Activated CD4-positive, alpha-beta T cell treated with anti-CD3 and anti-CD28 coated beads, Interleukin-2, amount 10 ng/mL, durations not matched to agents 24 days and 14 days (primary cell): ENCODE measurements at regions not wholly inside any gene's neighbourhood (a gene's known extent, or its start where the extent isn't known, plus 50 kb on each side); places are given as distances from the start of the nearest gene placed in this dataset.
"Not testable (repeated sequence)": the region's sequence is repeated elsewhere in the genome, so short reads cannot be mapped to it uniquely, and the experiment has no call there.

Experiments
- DNase-seq: peaks from one replicate; pipeline ENCODE4 v3.0.0; 2022
- H3K27ac Mint-ChIP-seq: one replicate; pipeline ENCODE4 v1.8.0; 2022; ENCODE audit warnings: mild to moderate bottlenecking, mixed read lengths
- H3K27me3 Mint-ChIP-seq: one replicate; pipeline ENCODE4 v1.8.0; 2022; ENCODE audit warnings: mixed read lengths
- H3K36me3 Mint-ChIP-seq: one replicate; pipeline ENCODE4 v1.8.0; 2022; ENCODE audit warnings: low read depth, mild to moderate bottlenecking, mixed read lengths
- H3K4me1 Mint-ChIP-seq: one replicate; pipeline ENCODE4 v1.8.0; 2021; ENCODE audit warnings: mixed read lengths
- H3K4me3 Mint-ChIP-seq: one replicate; pipeline ENCODE4 v1.8.0; 2022; ENCODE audit warnings: mild to moderate bottlenecking, moderate library complexity, mixed read lengths
- H3K9me3 Mint-ChIP-seq: one replicate; pipeline ENCODE4 v1.8.0; 2021; ENCODE audit warnings: mixed read lengths
- intact Hi-C: fragments of 100-400 bp; cut with micrococcal nuclease; formaldehyde crosslinking; loops from one replicate; pipeline ENCODE4 v1.15.1; 2023

DNA sequence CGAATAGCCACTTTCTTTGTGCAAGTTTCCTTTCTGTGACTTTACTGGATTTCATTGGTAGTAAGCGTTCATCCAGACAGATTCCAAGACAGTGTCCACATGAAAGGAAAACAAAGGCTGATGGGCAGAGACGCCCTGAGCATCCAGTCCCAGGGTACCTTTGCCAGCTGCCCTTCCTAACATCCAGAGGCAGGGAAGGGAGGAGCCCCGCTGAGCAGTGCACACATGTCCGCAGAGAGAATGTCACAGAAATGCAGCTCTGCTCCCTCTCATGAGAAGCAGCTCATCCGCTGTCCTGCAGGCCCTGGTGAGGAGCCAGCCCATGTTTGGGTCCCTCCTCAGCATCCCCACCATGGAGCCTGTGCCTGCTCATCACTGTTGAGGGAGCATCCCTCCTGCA is 197.4 kb upstream of the POTEB2 start:
- DNase-seq, H3K27me3 Mint-ChIP-seq, H3K36me3 Mint-ChIP-seq, H3K4me3 Mint-ChIP-seq, H3K27ac Mint-ChIP-seq, H3K4me1 Mint-ChIP-seq, H3K9me3 Mint-ChIP-seq, intact Hi-C loops: not testable (repeated sequence)

GRCh38 chr15:21062619-21063163 is 196.6 kb upstream of the POTEB2 start:
- H3K36me3 Mint-ChIP-seq, H3K9me3 Mint-ChIP-seq, DNase-seq, H3K27ac Mint-ChIP-seq, H3K27me3 Mint-ChIP-seq, intact Hi-C loops, H3K4me1 Mint-ChIP-seq, H3K4me3 Mint-ChIP-seq: not testable (repeated sequence)

- H3K4me3 Mint-ChIP-seq, intact Hi-C loops, H3K9me3 Mint-ChIP-seq, DNase-seq, H3K36me3 Mint-ChIP-seq, H3K4me1 Mint-ChIP-seq, H3K27ac Mint-ChIP-seq, H3K27me3 Mint-ChIP-seq: not testable (repeated sequence)
Measured at GRCh38 chr15:21051866-21052265, 185.8 kb upstream of the POTEB2 start.

GRCh38 chr15:21031703-21032102 is 165.6 kb upstream of the POTEB2 start:
- H3K4me1 Mint-ChIP-seq, intact Hi-C loops, DNase-seq, H3K27ac Mint-ChIP-seq, H3K9me3 Mint-ChIP-seq, H3K36me3 Mint-ChIP-seq, H3K27me3 Mint-ChIP-seq, H3K4me3 Mint-ChIP-seq: not testable (repeated sequence)

- not testable (repeated sequence) for H3K27me3 Mint-ChIP-seq
Measured at GRCh38 chr15:21029001-21029400, 162.9 kb upstream of the POTEB2 start.

DNA sequence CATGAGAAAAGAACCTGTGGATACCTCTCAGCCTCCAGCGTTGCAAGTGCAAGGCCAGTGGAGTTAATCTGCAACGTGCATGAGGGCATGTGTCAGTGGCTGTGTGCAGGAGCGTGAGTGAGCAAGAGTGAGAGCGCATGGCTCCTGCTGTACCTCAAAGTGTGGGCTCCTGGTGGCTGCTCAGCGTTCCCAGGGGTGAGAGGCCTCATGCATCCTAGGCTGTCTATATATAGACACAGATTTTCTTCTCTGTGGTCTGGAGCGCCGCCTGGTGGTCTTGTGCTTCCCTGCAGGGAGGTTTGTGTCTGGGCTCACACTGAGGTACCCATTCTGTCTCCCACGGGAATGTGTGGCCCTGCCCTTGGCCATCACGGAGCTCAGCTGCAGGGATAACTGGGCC is 161.8 kb upstream of the POTEB2 start:
- H3K27ac Mint-ChIP-seq, H3K27me3 Mint-ChIP-seq, DNase-seq, H3K36me3 Mint-ChIP-seq, H3K4me1 Mint-ChIP-seq, intact Hi-C loops, H3K9me3 Mint-ChIP-seq, H3K4me3 Mint-ChIP-seq: not testable (repeated sequence)

More at GRCh38 chr15:21029001-21029400, 162.9 kb upstream of the POTEB2 start:
- DNase-seq, H3K9me3 Mint-ChIP-seq, H3K27ac Mint-ChIP-seq, intact Hi-C loops, H3K4me3 Mint-ChIP-seq, H3K4me1 Mint-ChIP-seq, H3K36me3 Mint-ChIP-seq: not testable (repeated sequence)

GRCh38 chr15:21026848-21027247 is 160.7 kb upstream of the POTEB2 start:
- intact Hi-C loops, H3K27me3 Mint-ChIP-seq, H3K27ac Mint-ChIP-seq, H3K9me3 Mint-ChIP-seq, DNase-seq, H3K36me3 Mint-ChIP-seq, H3K4me3 Mint-ChIP-seq, H3K4me1 Mint-ChIP-seq: not testable (repeated sequence)

DNA sequence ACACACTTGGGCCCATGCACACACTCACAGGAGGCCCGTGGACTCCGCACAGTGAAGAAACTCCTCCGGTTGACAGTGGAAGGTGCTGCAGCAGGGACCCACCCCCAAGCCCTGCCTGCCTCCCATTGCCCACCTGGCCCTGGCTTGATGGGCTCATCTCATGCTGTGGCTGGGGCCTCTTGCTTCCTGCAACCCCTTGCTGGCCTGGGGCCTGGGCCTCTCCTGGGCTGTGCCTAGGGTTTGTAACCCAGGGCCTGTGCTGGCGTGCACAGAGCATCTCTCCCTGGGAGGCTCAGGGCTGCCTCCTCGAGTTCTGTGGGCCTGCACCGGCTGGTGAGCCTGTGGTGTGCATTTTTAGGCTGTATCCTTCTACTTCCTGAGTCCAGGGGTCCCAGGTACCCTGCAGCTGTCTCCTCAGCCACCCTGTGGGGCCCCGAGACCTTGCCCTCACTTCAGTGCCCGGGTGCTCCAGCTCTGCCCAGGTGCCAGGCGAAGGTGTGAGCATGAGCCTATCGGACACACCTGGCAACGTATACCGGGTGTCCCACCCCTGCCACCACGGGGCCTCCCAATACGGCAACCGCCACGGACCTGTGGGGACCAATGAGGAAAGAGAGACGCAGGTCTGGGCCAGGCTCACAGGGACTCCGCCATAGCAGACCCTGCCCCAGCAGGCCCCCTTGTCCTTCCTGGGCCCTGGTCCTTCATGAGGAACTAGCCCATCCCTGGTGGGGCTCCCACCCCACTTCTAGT is 158.3 kb upstream of the POTEB2 start:
- H3K9me3 Mint-ChIP-seq, H3K36me3 Mint-ChIP-seq, DNase-seq, H3K27me3 Mint-ChIP-seq, H3K27ac Mint-ChIP-seq, H3K4me1 Mint-ChIP-seq, intact Hi-C loops, H3K4me3 Mint-ChIP-seq: not testable (repeated sequence)

GRCh38 chr15:21018176-21018575 is 152.1 kb upstream of the POTEB2 start:
- H3K27ac Mint-ChIP-seq, H3K27me3 Mint-ChIP-seq, intact Hi-C loops, H3K9me3 Mint-ChIP-seq, H3K4me1 Mint-ChIP-seq, DNase-seq, H3K36me3 Mint-ChIP-seq, H3K4me3 Mint-ChIP-seq: not testable (repeated sequence)

DNA sequence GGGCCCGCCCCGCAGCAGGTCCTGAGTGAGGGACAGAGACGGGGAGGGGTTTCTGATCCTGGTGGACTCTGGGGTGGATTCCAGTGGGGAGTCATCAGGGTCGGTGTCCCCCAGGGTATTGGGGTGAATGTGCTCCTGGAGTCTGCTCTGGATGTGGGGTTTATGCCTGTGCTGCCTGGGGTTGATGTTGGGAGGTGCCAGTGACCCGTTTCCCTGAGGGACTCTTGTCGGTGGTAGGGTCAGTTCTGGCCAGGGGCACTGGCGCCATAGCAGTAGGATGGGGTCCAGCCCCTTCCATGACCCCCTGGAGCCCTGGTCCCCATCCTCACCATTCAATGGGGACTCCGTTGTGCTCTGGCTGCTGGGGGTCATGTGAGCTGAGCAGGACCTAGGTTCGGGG is 151.2 kb upstream of the POTEB2 start:
- H3K4me1 Mint-ChIP-seq, H3K4me3 Mint-ChIP-seq, H3K27me3 Mint-ChIP-seq, intact Hi-C loops, H3K27ac Mint-ChIP-seq, DNase-seq, H3K36me3 Mint-ChIP-seq, H3K9me3 Mint-ChIP-seq: not testable (repeated sequence)

DNA sequence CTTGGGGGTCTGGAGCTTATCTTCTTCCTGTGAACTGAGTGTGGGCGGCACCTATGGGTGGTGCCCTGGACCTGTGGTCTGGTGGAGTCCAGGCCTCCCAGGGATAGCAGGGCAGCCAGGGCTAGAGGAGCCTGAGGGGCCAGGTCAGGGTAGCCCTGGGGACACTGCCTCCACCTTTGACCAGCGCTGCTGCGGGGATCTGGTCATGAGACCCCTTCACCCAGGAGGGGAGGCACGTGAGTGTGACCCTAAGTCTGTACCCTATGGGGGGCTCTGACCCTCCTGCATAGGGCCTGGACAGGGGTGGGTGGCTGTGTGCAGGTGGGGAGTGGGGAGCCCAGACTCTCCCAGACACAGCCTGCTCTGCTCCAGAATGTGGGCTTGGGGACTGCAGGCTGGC is 150.5 kb upstream of the POTEB2 start:
- H3K36me3 Mint-ChIP-seq, DNase-seq, H3K4me1 Mint-ChIP-seq, H3K4me3 Mint-ChIP-seq, H3K9me3 Mint-ChIP-seq, H3K27ac Mint-ChIP-seq, H3K27me3 Mint-ChIP-seq, intact Hi-C loops: not testable (repeated sequence)

- H3K4me1 Mint-ChIP-seq, intact Hi-C loops, H3K9me3 Mint-ChIP-seq, H3K36me3 Mint-ChIP-seq, DNase-seq, H3K27ac Mint-ChIP-seq, H3K27me3 Mint-ChIP-seq, H3K4me3 Mint-ChIP-seq: not testable (repeated sequence)
Measured at GRCh38 chr15:21015171-21015570, 149.1 kb upstream of the POTEB2 start.

GRCh38 chr15:21013308-21013707 is 147.2 kb upstream of the POTEB2 start:
- H3K27ac Mint-ChIP-seq, H3K9me3 Mint-ChIP-seq, DNase-seq, intact Hi-C loops, H3K4me3 Mint-ChIP-seq, H3K27me3 Mint-ChIP-seq, H3K36me3 Mint-ChIP-seq, H3K4me1 Mint-ChIP-seq: not testable (repeated sequence)

GRCh38 chr15:21009651-21010050 is 143.5 kb upstream of the POTEB2 start:
- H3K4me1 Mint-ChIP-seq, H3K4me3 Mint-ChIP-seq, intact Hi-C loops, H3K27ac Mint-ChIP-seq, H3K9me3 Mint-ChIP-seq, H3K27me3 Mint-ChIP-seq, H3K36me3 Mint-ChIP-seq, DNase-seq: not testable (repeated sequence)

DNA sequence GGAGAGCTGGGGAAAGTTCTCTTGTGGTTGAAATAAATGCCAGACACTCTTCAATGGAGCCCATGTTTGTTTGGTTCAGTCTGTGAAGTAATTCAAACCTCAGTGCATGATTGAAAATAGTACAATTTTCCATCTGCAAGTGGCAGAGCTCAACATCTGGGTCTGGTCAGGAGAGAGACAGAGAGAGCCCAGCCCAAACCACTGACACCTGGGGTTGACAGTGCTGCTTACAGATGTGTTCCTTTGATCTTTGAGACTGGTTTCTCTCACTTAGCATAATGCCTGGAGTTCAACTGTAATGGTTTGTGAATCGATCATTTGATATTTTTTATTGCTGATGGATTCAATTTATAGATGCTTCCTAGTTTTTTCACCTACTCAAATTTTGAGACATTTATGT is 137.3 kb upstream of the POTEB2 start:
- H3K4me1 Mint-ChIP-seq, H3K27ac Mint-ChIP-seq, H3K27me3 Mint-ChIP-seq, H3K9me3 Mint-ChIP-seq, H3K4me3 Mint-ChIP-seq, H3K36me3 Mint-ChIP-seq, intact Hi-C loops, DNase-seq: not testable (repeated sequence)
